HG02852 (cell line): ENCODE measurements at regions not wholly inside any gene's neighbourhood (a gene's known extent, or its start where the extent isn't known, plus 50 kb on each side); places are given as distances from the start of the nearest gene placed in this dataset.

ENCODE experiments used
- ATAC-seq: cut with Tn5 transposase; IDR thresholded peaks from one replicate; pipeline ENCODE4 v1.9.1; 2021; ENCODE audit warnings: mild to moderate bottlenecking, moderate library complexity; ENCODE audit not compliant: unreplicated experiment

- no peak for ATAC-seq
Observed at GRCh38 chr2:223107825-223108224, 55.8 kb downstream of the KCNE4 start.

- no peak for ATAC-seq
Observed at GRCh38 chr2:223108351-223109050, 56.5 kb downstream of the KCNE4 start.

- no peak for ATAC-seq
Observed at GRCh38 chr2:223109341-223109740, 57.4 kb downstream of the KCNE4 start.

GRCh38 chr2:223113161-223113560, 61.2 kb downstream of the KCNE4 start:
- no peak for ATAC-seq

- ATAC-seq: no peak
Observed at GRCh38 chr2:223114170-223114569, 62.2 kb downstream of the KCNE4 start.

GRCh38 chr2:223114917-223115316, 62.9 kb downstream of the KCNE4 start:
- ATAC-seq: no peak

GRCh38 chr2:223117533-223117932, 65.5 kb downstream of the KCNE4 start:
- ATAC-seq: no peak

- no peak for ATAC-seq
Observed at GRCh38 chr2:223121283-223121682, 69.3 kb downstream of the KCNE4 start.

- ATAC-seq: no peak
Observed at GRCh38 chr2:223122781-223123180, 70.8 kb downstream of the KCNE4 start.

GRCh38 chr2:223123855-223124610, 72.0 kb downstream of the KCNE4 start:
- no peak for ATAC-seq

GRCh38 chr2:223141606-223142005, 89.6 kb downstream of the KCNE4 start:
- no peak for ATAC-seq

GRCh38 chr2:223142118-223142517, 90.1 kb downstream of the KCNE4 start:
- ATAC-seq: no peak

- ATAC-seq: no peak
Observed at GRCh38 chr2:223147431-223147830, 95.4 kb downstream of the KCNE4 start.

- ATAC-seq: no peak
Observed at GRCh38 chr2:223148516-223148915, 96.5 kb downstream of the KCNE4 start.

GRCh38 chr2:223155956-223156355, 104.0 kb downstream of the KCNE4 start:
- ATAC-seq: no peak

GRCh38 chr2:223161873-223162458, 110.0 kb downstream of the KCNE4 start:
- ATAC-seq: no peak

GRCh38 chr2:223165423-223166214, 113.6 kb downstream of the KCNE4 start:
- ATAC-seq: no peak

- no peak for ATAC-seq
Observed at GRCh38 chr2:223166215-223166493, 114.2 kb downstream of the KCNE4 start.

GRCh38 chr2:223166983-223167650, 115.1 kb downstream of the KCNE4 start:
- peak; percentile 78 for ATAC-seq

- ATAC-seq: no peak
Observed at GRCh38 chr2:223169830-223170605, 118.0 kb downstream of the KCNE4 start.
